DMS114 treated with DMSO at 0.1 percent for 48 hours (cell line): ENCODE measurements at regions not wholly inside any gene's neighbourhood (a gene's known extent, or its start where the extent isn't known, plus 50 kb on each side); places are given as distances from the start of the nearest gene placed in this dataset.
A peak's percentile ranks its signal among the peaks of the same experiment; 100 is the strongest.

Source experiments
- DNase-seq: peaks from one replicate; lab custom pipeline; 2025; ENCODE audit not compliant: unreplicated experiment; lab: John Stamatoyannopoulos, UW

DNA sequence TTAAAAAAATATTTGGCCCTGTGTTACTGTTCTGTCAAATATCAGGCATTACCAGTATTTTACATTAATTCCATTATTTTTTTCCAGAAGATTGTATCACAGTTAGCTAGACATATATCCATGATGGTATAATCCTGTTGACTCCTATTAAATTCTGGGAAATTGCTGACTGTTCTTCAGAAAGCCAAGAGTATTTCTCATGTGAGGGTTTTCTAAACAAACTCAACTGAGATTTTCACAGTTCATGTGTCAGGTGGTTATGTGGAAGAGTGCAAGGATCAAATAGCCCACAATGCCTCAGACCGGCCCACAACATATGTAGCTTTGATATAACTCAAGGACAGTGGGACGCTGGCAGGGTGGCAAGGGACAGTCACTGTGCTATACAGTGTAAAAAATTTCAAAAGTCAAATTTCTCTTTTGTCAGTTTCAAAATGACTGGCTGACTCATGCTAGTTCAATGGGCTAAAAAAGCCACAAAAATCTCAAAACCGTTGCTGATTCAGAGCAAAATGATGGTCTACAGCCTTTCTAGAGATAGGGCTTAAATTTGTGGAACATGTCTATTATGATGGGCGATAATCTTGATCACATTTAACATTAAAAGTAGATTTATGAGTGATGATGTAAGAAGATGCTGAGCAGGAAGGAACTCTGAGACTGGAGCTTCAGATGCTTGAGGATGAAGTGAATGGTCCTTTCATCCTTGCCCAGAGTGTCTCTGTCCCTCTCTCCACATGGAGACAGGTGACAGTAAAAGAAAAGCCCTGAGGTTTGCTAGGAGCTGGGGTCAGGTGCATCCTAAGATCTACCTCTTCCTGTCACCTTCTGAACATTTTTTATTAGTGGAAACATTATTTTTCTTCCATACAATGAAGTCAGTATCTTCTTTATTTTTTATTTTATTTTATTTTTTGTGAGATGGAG is 175.8 kb upstream of the PIEZO2 start:
- no peak for DNase-seq

DNA sequence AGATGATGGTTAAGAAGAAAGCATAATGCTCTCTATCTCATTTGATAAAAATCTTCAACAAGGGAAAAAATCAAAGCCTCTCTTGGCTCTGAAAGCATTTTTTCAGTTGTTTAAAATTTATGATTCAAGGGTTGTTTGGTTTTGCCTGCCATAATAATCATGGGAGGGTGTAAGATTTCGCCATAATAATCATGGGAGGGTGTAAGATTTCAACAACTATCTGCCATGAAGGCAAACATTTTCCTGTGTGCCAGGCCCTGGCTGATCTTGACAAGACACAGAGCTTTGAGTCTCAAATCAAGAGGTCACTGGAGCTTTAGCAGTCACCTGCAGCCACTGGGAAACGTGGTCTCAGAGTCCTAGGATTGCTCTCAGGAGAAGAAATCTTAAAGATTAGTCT is 175.1 kb upstream of the PIEZO2 start:
- no peak for DNase-seq

DNA sequence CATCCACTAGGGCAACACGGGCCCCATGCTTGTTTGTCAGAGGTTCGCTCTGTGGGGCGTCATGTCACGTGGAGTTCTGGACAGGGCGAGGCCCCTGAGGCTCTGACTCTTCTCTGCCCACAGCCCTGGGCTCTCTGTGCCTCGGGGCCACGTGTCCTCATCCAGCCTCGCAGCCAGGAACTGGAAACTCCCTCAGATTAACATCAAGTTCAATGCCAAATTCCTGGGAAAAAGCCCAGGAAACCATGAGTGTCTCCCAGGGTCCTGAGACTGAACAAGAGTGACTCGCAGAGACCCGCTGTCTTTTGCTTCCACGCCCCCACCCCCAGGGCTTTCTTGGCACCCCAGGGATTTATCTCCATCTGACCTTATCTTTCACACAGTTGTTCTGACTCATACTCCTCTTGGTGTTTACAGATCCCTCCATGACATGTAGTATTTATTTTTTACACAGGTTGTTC is 174.0 kb upstream of the PIEZO2 start:
- DNase-seq: no peak

DNA sequence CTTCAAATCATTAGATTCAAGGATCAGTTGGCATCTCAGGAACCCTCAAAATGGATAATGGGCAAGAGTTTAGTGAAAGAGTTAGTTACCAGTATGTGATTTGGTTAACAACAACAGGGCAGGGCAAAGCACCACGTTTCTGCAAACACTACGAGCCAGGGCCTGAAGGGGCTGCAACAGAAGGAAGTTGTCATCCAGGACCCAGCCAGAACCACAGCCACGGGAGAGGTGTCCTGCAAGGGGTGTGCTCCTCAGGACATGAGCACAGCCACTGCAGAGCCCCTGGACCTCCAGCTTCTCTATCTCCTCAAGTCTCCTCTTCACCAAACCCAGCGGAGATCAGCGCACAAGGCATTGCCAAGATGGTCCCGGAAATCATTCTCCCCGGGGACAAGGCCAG is 173.3 kb upstream of the PIEZO2 start:
- DNase-seq: no peak

DNA sequence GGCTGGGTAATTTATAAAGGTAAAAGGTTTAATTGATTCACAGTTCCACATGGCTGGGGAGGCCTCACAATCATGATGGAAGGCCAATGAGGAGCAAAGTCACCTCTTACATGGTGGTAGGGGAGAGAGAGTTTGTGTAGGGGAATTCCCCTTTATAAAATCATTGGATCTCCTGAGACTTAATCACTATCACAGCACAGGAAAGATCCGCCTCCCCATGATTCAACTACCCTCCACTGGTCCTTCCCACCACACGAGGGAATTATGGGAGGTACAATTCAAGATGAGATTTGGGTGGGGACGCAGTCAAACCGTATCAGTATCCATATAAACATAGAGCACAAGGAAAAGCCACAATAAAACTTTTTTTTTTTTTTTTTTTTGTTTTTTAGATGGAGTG is 172.6 kb upstream of the PIEZO2 start:
- no peak for DNase-seq

DNA sequence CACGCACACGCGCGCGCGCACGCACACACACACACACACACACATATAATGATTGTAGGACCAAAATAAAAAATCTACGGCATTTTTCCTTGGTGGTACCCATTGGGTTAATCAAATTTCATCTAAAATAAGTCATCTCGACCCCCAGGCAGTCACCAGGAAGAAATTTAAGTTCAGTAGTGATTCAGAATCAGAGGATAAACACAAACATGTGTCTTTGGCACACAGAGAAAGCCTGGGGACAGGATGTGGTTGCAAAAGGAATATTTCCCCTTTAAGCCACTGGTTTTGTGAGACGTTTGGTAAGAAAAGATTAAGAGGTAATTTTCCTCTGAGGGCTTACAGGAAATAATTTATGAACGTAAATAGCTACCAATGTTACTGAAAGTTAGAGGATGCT is 171.6 kb upstream of the PIEZO2 start:
- no peak for DNase-seq

DNA sequence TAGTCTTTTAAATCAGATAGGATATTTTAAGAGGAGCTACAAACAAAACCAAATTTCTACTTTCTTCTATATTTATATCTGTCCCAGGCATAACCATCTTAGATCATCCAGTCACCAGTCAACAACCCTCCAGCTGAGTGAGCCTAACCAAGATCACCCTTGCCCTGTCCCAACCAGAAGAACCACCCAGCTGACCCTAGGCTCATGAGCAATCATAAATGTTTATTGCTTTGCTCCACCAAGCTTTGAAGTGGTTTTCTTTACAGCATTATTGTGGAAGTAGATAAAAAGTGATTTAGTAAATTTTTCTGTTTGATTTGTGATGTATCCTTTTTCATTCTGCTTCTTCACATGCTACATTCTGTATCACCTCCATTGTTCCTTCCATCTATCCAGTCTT is 167.2 kb upstream of the PIEZO2 start:
- DNase-seq: no peak

DNA sequence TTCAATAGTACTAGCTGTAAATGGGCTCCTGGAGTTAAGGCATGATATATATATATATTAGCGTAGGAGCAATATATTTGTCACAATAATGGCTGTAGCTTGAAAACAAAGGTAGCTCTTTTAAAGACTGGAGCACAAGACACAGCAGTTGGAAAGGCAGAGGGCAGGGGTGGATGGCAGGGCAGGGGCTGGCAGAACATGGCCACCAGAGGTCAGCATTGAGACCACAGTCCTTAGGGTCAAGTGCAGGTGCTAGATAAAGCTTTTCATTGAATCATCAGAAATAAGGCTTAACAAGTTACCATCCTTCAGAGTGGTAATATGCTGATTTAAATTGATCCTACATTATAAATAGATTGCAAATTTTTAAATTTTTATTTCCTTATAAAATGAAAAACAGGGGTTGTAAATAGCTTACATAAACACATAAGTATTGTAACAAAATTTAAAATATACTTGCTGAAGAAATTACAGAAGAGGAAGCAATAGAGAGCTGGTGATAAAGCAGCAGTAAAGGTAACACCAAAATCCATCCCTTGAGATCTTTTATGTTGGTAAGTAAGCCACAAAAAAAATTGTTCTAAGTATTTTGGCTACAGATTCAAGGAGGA is 161.2 kb upstream of the PIEZO2 start:
- peak; percentile 19 for DNase-seq

DNA sequence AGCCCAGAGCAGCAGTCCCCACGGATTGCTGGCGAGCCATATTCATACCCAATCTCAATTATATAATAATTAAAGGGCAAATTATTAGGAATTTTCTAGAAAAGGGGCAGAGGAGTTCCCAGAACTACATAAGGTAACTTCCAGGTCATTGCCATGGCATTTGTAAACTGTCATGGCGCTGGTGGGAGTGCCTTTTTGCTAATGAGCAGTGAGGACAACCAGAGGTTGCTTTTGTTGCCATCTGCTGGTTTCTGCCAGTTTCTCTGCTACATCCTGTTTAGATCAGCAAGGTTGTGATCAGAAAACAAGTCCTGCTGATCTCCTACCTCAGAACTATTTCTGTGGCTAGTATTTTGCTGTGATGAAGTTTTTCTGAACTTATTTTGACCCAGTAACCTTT is 159.8 kb upstream of the PIEZO2 start:
- no peak for DNase-seq

DNA sequence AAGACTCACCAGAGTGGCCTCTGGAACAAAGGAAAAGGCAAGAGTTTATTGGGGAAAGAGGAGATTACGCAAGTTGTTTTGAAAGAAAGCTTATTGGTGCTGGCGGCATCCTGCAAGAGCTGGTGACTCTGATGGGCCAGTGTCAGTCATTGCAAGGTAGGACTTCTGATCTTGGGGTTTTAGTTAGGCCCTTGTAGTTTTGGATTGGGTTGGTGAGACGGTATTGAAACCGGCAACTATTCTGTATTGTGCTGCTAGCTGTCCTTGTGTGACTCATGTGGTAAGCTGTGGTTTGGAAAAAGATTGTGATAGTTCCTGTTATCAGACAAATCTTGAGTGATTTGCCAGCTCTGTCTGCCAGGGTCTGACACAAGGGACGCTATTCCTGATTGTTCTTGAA is 159.1 kb upstream of the PIEZO2 start:
- DNase-seq: no peak

DNA sequence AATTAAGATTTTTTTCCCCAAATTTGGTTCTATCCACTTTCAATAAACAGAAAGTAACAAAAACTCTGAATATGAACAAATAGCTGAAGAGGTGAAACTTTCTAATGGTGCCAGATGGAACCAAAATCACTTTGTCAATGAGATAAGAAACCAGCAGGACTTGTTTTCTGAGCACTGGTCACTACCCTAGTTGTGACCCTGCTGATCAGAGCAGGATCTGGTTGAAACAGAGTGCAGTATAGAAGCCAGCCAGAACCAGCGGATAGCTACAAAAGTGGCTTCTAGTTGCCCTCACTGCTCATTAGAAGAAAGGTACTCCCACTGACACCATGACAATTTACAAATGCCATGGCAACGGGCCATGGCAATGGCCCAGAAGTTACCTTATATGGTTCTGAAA is 158.3 kb upstream of the PIEZO2 start:
- DNase-seq: no peak

DNA sequence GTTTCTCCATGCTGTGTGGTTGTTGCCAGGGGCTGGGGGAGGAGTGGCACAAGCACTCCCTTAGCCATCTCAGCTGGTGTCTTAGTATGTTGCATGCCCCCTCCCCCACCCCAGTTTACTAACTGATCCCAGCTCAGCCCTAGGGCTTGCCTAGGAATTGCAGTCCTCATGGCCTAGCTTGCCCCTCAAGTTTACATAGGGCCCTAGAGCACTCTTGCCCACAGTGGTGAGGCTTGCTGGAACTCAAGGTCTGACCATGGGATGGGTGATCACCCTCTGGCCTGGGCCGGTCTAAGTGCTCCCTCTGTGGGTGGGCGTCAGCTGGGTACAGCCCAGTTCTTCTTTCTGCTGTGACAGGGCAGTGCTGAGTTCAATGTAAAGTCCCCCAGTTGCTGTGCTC is 156.1 kb upstream of the PIEZO2 start:
- DNase-seq: no peak

DNA sequence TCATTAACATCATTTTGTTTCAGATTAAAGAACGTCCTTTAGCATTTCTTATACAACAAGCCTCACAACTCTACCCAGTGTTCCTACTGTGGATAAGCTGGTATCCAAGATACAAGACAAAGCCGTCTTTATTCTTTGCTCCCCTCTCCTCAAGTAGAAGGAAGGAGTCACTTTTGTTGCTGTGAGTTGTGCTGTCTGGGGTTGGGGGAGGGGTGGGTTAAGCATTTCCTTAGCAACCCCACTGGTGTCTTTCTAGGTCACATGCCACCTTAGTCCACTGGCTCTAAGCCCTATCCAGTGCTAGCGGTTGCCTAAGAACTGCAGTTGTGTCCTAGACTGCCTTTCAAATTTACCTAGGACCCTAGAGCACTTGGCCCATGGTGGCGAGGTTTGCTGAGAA is 155.6 kb upstream of the PIEZO2 start:
- DNase-seq: no peak

DNA sequence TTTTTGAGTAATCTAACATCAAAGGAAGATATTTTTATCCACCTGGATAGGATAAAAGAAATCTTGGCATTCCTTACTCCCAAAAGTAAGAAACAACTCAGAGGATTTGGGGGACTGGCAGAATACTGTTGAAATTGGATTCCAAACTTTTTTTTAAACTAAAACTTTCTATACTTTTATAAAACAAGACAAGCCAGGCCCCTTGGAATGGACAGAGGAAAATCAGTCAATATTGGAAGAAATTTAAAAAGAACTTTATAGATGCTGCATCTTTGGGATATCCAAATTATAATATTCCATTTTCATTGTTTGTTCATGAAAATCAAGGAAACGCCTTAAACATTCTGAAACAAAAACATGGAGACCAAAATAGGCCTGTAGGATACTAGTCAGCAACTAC is 147.6 kb upstream of the PIEZO2 start:
- no peak for DNase-seq

DNA sequence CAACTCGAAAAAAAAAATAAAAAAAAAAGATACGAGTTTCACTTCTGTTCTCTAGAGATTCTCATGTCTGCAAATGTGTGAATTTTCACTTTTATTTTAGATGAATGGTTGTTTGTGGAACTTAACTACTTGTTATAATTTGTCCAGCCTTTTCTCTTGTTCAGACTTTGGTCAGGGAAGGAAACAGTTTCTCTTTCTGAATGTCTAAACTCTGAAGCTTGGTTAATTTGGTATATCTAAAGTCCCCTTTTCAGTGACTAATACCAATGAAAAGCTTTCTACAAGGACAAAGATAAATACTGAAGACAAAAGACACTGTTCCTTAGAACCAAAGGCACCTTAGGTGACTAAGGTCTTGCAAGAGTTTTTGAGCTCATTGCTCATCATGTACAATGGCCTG is 144.4 kb upstream of the PIEZO2 start:
- no peak for DNase-seq

DNA sequence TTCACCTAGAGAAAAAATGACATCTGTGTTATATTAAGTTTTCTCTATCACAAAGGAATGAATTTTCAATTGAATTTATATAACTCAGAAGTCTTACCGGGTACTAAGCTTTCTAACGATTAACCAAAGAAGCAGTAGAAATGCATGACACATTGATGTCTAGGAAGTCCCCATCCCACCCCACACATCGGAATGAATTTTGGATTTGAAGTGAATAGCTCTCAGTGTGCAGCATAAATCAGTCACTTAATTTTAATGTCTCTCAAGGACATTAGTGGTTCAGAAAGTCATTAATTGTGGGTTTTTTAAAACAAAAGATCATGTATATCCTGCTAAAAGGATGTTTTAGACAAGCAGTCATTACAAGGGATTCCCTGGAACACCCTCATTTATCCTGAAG is 141.4 kb upstream of the PIEZO2 start:
- no peak for DNase-seq

DNA sequence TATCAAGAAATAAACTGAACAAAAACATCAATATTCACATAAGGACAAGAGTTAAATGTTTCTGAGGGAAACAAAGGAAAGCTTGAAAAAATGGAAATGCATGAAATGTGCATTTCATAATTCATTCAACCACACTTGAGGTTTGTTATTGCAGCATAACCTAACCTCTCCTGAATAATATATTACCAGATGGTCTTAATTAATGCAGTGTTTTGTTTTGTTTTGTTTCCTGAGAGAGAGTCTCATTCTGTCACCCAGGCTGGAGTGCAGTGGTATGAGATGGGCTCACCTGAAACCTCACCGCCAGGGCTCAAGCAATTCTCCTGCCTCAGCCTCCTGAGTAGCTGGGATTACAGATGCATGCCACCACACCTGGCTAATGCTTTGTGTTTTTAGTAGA is 139.9 kb upstream of the PIEZO2 start:
- no peak for DNase-seq

DNA sequence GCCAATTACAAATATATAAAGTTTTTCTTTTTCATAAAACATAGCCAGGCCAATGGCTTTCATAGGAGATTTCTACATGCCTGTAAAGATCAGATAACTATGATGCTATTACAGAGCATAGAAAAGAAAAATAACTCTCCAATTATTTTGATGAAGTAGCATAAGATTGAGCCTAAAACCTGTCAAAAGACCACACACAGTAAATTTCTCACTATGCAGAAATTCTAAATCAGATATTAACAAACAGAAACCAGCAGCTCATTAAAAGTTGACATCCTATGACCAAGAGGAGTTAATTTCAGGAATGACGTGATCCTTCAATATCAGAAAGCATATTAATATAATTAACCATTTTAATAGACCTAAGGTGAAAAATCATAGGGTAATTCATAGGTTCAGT is 139.0 kb upstream of the PIEZO2 start:
- no peak for DNase-seq

DNA sequence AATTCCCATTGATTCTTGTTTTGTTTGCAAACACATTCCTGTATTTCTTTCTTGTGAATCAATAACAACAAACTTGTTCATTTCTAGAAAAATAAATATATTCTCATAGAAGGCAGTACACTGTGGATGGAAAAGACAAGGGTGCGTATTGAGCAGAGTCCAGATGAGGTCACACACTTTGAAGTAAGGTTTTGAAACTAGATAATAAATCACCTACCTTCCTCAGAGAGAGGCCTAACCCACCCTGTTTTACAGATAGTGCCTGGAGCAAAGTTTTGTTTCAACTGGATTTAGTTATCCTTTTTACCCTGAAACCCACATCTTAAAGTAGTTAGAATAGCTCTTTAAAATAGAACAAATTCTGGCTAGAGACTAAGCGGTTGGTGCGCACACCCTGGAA is 137.1 kb upstream of the PIEZO2 start:
- DNase-seq: no peak

DNA sequence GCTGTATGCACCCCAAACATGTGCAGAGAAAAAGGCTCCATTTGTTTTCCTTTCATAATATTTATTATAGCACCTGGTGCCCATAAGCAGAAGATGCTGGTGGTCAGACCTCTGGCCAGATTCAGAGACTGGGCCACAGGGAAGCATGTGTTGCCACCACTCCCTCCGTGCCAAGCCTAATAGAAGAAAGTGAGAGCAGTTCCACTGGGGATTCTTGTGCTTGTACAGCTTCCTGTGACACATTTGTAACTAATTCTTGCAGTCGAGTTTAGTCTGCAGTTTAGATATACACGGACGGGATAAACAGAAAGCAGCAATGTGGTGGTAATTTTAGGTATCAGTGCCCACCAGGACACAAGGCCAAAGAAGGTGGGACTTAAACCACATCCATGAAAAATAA is 135.4 kb upstream of the PIEZO2 start:
- DNase-seq: no peak

DNA sequence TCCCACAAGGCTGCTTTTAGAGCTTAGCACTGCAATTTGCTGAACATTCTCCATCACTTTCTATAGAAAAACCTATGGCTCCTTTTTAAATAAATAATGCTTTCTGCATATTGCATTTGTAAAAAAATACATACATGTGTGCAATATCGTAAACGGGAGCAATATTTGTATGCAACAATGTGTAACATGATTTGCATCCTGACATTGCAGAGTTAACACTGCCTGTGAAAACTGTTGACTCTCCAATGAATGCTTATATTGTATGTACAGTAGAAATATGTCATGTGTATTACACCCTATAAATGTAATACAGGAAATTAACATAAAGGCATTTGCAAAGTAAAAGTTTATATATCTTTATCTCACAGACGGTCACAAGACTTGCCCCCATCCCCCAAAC is 135.0 kb upstream of the PIEZO2 start:
- no peak for DNase-seq

DNA sequence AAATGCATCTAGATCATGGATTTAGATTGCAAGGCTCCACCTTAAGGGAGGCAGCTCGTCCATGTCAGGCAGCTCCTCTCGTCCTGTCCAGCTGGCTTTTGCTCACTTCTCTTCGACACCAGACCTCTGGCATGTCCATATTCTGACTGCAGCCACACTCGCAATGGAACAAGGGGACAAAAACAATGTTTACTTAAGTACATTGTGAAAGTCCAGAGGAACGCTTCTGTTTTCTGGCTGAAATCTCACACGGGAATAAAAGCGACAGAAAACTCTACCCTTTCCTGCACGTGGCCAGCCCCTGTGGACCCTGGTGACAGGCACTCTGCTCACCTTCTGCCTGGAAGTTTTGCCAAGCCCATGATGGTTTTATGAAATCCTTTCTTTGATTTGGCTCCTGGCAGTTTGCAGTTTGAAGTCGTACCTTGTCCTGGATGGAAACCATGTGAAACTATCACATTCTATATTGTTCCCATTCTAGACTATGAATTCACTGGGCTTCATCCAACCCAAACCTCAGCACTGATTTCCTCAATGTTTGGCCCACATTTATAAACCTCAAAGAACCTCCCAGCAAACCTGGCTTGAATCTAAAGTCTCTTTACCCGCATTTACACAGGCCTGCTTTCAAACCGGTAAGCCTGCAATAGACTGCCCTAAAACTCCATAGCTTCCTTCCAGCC is 134.3 kb upstream of the PIEZO2 start:
- DNase-seq: no peak
